HG03521 (cell line): ENCODE measurements at regions not wholly inside any gene's neighbourhood (a gene's known extent, or its start where the extent isn't known, plus 50 kb on each side); places are given as distances from the start of the nearest gene placed in this dataset.

Experiments
- ATAC-seq: cut with Tn5 transposase; IDR thresholded peaks from one replicate; pipeline ENCODE4 v1.9.1; 2021; ENCODE audit warnings: mild to moderate bottlenecking, moderate library complexity; ENCODE audit not compliant: unreplicated experiment

- ATAC-seq, result no peak
These were observed 519.4 kb upstream of the DSEL start for GRCh38 chr18:68035774-68036522.

- ATAC-seq, result no peak
These were observed 517.8 kb upstream of the DSEL start for GRCh38 chr18:68034296-68034695.

- no peak for ATAC-seq
These were observed 516.9 kb upstream of the DSEL start for GRCh38 chr18:68033466-68033865.

GRCh38 chr18:68024716-68025115 lies 508.2 kb upstream of the DSEL start:
- no peak for ATAC-seq

- ATAC-seq, result no peak
These were observed 500.9 kb upstream of the DSEL start for GRCh38 chr18:68017385-68017784.

- no peak for ATAC-seq
These were observed 481.0 kb upstream of the DSEL start for GRCh38 chr18:67997496-67997895.

- no peak for ATAC-seq
These were observed 479.2 kb upstream of the DSEL start for GRCh38 chr18:67995769-67996168.

- ATAC-seq, result no peak
These were observed 463.7 kb upstream of the DSEL start for GRCh38 chr18:67980241-67980640.

GRCh38 chr18:67977067-67977616 lies 460.6 kb upstream of the DSEL start:
- ATAC-seq, result no peak

GRCh38 chr18:67973916-67974315 lies 457.4 kb upstream of the DSEL start:
- no peak for ATAC-seq

- ATAC-seq, result no peak
These were observed 452.9 kb upstream of the DSEL start for GRCh38 chr18:67969458-67969857.

- ATAC-seq, result no peak
These were observed 449.7 kb upstream of the DSEL start for GRCh38 chr18:67966224-67966623.

GRCh38 chr18:67964462-67964861 lies 447.9 kb upstream of the DSEL start:
- ATAC-seq, result no peak

GRCh38 chr18:67961701-67962440 lies 445.4 kb upstream of the DSEL start:
- no peak for ATAC-seq

GRCh38 chr18:67957684-67958083 lies 441.2 kb upstream of the DSEL start:
- no peak for ATAC-seq

- ATAC-seq, result no peak
These were observed 438.1 kb upstream of the DSEL start for GRCh38 chr18:67954594-67954993.

- no peak for ATAC-seq
These were observed 434.6 kb upstream of the DSEL start for GRCh38 chr18:67951137-67951536.

GRCh38 chr18:67938660-67939059 lies 422.1 kb upstream of the DSEL start:
- no peak for ATAC-seq

GRCh38 chr18:67935638-67936037 lies 419.1 kb upstream of the DSEL start:
- no peak for ATAC-seq

- ATAC-seq, result no peak
These were observed 416.8 kb upstream of the DSEL start for GRCh38 chr18:67933271-67933670.

GRCh38 chr18:67932271-67932670 lies 415.8 kb upstream of the DSEL start:
- ATAC-seq, result no peak
